ENCODE measurements at regions not wholly inside any gene's neighbourhood (a gene's known extent, or its start where the extent isn't known, plus 50 kb on each side); places are given as distances from the start of the nearest gene placed in this dataset.
A peak's percentile ranks its signal among the peaks of the same experiment; 100 is the strongest.

DNA sequence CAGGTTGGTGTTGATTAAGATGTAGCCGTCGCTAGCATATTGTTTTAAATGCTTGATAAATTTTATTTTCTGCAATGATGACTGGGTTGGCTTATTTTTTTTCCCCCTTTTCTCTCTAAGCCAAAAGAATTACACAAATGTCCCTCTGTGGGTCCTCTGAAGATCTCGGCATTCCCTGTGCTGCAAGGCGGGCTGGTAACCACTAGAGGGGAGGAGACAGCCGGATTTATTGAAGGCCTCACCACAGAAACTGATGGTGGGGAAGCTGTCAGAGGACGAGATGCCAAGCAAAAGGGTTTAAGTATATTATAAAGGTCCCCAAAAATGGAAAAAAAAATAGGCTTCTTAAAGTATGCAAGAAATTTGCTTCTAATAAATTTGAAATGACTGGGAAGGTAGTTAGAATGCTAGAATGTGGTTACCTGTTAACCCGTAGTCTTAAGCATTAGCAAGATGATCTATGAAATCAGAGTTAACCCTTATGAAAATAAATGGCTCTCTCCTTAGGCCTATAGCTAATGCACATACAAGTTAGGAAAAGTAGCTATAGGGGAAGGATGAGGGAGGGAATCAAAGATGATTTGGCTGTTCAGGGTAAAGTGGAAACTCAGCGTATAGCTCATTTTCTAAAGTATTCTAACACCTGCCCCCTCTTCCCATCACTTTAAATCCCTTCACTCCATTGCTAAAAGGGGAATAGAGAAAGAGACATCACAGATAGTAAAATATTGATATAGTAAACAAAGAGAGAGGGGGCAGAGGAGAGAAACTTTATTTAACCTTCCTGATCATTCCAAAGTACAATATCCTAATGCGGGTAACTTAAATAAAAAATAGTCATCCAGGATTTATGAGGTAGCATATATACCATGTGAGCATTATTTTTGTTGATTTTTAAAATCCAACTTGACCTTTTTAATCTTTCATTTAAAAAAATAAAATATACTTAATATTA, 894.5 kb upstream of the POU3F3 start:
- TF ChIP-seq, protein P1, sequence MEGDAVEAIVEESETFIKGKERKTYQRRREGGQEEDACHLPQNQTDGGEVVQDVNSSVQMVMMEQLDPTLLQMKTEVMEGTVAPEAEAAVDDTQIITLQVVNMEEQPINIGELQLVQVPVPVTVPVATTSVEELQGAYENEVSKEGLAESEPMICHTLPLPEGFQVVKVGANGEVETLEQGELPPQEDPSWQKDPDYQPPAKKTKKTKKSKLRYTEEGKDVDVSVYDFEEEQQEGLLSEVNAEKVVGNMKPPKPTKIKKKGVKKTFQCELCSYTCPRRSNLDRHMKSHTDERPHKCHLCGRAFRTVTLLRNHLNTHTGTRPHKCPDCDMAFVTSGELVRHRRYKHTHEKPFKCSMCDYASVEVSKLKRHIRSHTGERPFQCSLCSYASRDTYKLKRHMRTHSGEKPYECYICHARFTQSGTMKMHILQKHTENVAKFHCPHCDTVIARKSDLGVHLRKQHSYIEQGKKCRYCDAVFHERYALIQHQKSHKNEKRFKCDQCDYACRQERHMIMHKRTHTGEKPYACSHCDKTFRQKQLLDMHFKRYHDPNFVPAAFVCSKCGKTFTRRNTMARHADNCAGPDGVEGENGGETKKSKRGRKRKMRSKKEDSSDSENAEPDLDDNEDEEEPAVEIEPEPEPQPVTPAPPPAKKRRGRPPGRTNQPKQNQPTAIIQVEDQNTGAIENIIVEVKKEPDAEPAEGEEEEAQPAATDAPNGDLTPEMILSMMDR (IDR thresholded peaks at IDR 0.05; ENCODE audit: low read length) = peak; percentile 33
- TF ChIP-seq EZH2phosphoT487 (IDR thresholded peaks at IDR 0.05; ENCODE audit: low read length) (no peak), EZH2 (optimal IDR thresholded peaks at IDR 0.05; ENCODE audit: low read depth, low read length) (no peak)

All from MM.1S (cell line).